ENCODE measurements at regions not wholly inside any gene's neighbourhood (a gene's known extent, or its start where the extent isn't known, plus 50 kb on each side); places are given as distances from the start of the nearest gene placed in this dataset.

DNA sequence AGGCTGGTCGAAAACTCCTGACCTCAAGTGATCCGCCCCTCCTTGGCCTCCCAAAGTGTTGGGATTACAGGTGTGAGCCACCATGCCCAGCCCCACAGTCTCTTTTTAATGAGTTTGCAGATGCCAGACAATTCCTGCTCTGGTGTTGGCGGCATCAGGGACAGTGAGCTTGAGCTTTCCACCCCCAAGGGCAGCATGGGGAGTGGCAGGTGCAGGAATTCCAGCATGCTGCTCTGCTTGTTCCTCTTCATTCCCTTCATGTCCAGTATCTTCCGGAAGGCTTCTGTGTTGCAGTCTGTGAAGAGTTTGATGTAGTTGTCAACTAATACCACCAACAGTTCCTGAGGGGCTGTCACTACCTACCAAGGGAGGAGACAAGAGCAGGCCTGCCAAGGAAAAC is 137.3 kb downstream of the SS18 start:
- no peaks in the 10 kb centered on the region for H3K4me1 ChIP-seq (ENCODE audit: control insufficient read depth, extremely low read depth, insufficient read depth, low read length)

DNA sequence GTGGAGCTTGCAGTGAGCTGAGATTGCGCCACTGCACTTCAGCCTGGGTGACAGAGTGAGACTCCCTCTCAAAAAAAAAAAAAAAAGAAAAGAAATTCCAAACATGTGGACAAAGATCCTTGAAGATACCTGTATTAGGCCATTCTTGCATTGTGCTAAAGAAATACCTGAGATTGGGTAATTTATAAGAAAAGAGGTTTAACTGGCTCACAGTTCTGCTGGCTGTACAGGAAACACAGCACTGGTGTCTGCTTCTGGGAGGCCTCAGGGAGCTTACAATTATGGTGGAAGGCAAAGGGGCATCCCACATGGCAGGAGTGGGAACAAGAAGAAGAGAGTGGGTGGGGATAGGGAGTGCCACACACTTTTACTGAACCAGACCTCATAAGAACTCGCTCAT is 140.1 kb downstream of the SS18 start:
- Histone ChIP-seq H3K9ac (ENCODE audit: insufficient read depth, low read length) (no peak overlapping the region), H3K4me2 (ENCODE audit: extremely low read depth, insufficient read depth, low read length) (no peak overlapping the region), H3K79me2 (ENCODE audit: control insufficient read depth, insufficient read depth, low read length) (no peaks in the 10 kb centered on the region), H3K27me3 (ENCODE audit: control insufficient read depth, insufficient read depth, low read length) (no peaks in the 10 kb centered on the region), H3K4me3 (replicated peaks in 1 of 4; ENCODE audit: control extremely low read depth in 1 of 4, insufficient read depth in 1 of 4, low read depth in 3 of 4, low read length in 4 of 4) (no peak overlapping the region), H3K27ac (ENCODE audit: insufficient read depth, low read length) (no peak overlapping the region), H4K20me1 (ENCODE audit: control insufficient read depth, extremely low read depth, insufficient read depth, low read length) (no peaks in the 10 kb centered on the region), H2AFZ (ENCODE audit: low read length) (no peak overlapping the region), H3K9me3 (ENCODE audit: control insufficient read depth, insufficient read depth, low read depth, low read length) (no peaks in the 10 kb centered on the region), H3K36me3 (ENCODE audit: control insufficient read depth, insufficient read depth, low read length) (no peaks in the 10 kb centered on the region), H3K4me1 (ENCODE audit: control insufficient read depth, extremely low read depth, insufficient read depth, low read length) (no peaks in the 10 kb centered on the region)
- DNase-seq (ENCODE audit: low read depth in 2 of 2): no peak
- TF ChIP-seq EZH2 (IDR thresholded peaks at IDR 0.05; ENCODE audit: low read length, missing control alignments): no peak
- TF ChIP-seq, protein P1, sequence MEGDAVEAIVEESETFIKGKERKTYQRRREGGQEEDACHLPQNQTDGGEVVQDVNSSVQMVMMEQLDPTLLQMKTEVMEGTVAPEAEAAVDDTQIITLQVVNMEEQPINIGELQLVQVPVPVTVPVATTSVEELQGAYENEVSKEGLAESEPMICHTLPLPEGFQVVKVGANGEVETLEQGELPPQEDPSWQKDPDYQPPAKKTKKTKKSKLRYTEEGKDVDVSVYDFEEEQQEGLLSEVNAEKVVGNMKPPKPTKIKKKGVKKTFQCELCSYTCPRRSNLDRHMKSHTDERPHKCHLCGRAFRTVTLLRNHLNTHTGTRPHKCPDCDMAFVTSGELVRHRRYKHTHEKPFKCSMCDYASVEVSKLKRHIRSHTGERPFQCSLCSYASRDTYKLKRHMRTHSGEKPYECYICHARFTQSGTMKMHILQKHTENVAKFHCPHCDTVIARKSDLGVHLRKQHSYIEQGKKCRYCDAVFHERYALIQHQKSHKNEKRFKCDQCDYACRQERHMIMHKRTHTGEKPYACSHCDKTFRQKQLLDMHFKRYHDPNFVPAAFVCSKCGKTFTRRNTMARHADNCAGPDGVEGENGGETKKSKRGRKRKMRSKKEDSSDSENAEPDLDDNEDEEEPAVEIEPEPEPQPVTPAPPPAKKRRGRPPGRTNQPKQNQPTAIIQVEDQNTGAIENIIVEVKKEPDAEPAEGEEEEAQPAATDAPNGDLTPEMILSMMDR (conservative IDR thresholded peaks at IDR 0.05 in 1 of 2, IDR thresholded peaks at IDR 0.05 in 1 of 2; ENCODE audit: low read depth in 1 of 2, low read length in 2 of 2): no peak

More for the DNA sequence above, 137.3 kb downstream of the SS18 start:
- H4K20me1 ChIP-seq (ENCODE audit: control insufficient read depth, extremely low read depth, insufficient read depth, low read length): no peaks in the 10 kb centered on the region
- DNase-seq (ENCODE audit: low read depth in 2 of 2): no peak
- no peaks in the 10 kb centered on the region for H3K36me3 ChIP-seq (ENCODE audit: control insufficient read depth, insufficient read depth, low read length)
- no peaks in the 10 kb centered on the region for H3K27me3 ChIP-seq (ENCODE audit: control insufficient read depth, insufficient read depth, low read length)
- H3K9me3 ChIP-seq (ENCODE audit: control insufficient read depth, insufficient read depth, low read depth, low read length): no peaks in the 10 kb centered on the region
- H3K9ac ChIP-seq (ENCODE audit: insufficient read depth, low read length): no peak overlapping the region
- no peak overlapping the region for H2AFZ ChIP-seq (ENCODE audit: low read length)
- TF ChIP-seq EZH2 (IDR thresholded peaks at IDR 0.05; ENCODE audit: low read length, missing control alignments): no peak
- TF ChIP-seq, protein P1 (conservative IDR thresholded peaks at IDR 0.05 in 1 of 2, IDR thresholded peaks at IDR 0.05 in 1 of 2; ENCODE audit: low read depth in 1 of 2, low read length in 2 of 2): no peak
- no peak overlapping the region for H3K4me2 ChIP-seq (ENCODE audit: extremely low read depth, insufficient read depth, low read length)
- no peak overlapping the region for H3K27ac ChIP-seq (ENCODE audit: insufficient read depth, low read length)
- no peak overlapping the region for H3K4me3 ChIP-seq (replicated peaks in 1 of 4; ENCODE audit: control extremely low read depth in 1 of 4, insufficient read depth in 1 of 4, low read depth in 3 of 4, low read length in 4 of 4)
- H3K79me2 ChIP-seq (ENCODE audit: control insufficient read depth, insufficient read depth, low read length): no peaks in the 10 kb centered on the region

DNA sequence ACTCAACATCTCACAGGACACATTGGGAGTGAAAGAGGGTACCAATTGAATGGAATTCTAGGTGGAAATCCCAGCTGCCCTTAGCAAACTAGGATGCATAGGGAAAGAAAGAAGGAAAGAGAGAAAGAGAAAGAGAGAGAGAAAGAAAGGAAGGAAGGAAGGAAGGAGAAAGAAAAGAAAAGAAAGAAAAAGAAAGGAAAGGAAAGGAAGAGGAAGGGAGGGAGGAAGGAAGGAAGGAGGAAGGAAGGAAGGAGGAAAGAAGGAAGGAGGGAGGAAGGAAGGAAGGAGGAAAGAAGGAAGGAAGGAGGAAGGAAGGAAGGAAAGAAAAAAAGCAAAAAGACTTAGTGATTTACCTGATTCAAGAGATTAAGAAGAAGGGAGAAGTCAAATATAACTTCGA is 143.9 kb downstream of the SS18 start:
- DNase-seq (ENCODE audit: low read depth in 2 of 2): no peak
- Histone ChIP-seq H3K4me1 (ENCODE audit: control insufficient read depth, extremely low read depth, insufficient read depth, low read length) (no peaks in the 10 kb centered on the region), H3K4me3 (replicated peaks in 1 of 4; ENCODE audit: control extremely low read depth in 1 of 4, insufficient read depth in 1 of 4, low read depth in 3 of 4, low read length in 4 of 4) (no peak overlapping the region), H4K20me1 (ENCODE audit: control insufficient read depth, extremely low read depth, insufficient read depth, low read length) (no peaks in the 10 kb centered on the region), H2AFZ (ENCODE audit: low read length) (no peak overlapping the region), H3K4me2 (ENCODE audit: extremely low read depth, insufficient read depth, low read length) (no peak overlapping the region), H3K79me2 (ENCODE audit: control insufficient read depth, insufficient read depth, low read length) (no peaks in the 10 kb centered on the region), H3K27ac (ENCODE audit: insufficient read depth, low read length) (no peak overlapping the region), H3K9ac (ENCODE audit: insufficient read depth, low read length) (no peak overlapping the region), H3K27me3 (ENCODE audit: control insufficient read depth, insufficient read depth, low read length) (no peaks in the 10 kb centered on the region), H3K9me3 (ENCODE audit: control insufficient read depth, insufficient read depth, low read depth, low read length) (no peaks in the 10 kb centered on the region), H3K36me3 (ENCODE audit: control insufficient read depth, insufficient read depth, low read length) (no peaks in the 10 kb centered on the region)
- TF ChIP-seq, protein P1 (conservative IDR thresholded peaks at IDR 0.05 in 1 of 2, IDR thresholded peaks at IDR 0.05 in 1 of 2; ENCODE audit: low read depth in 1 of 2, low read length in 2 of 2): no peak
- TF ChIP-seq EZH2 (IDR thresholded peaks at IDR 0.05; ENCODE audit: low read length, missing control alignments): no peak
